Stimulated activated memory B cell treated with anti-CD40 and anti-IgM and Interleukin-4, amounts not matched to agents 10 μg/mL and 1 μg/mL and 100 μg/mL, for 72 hours (primary cell): ENCODE measurements at regions not wholly inside any gene's neighbourhood (a gene's known extent, or its start where the extent isn't known, plus 50 kb on each side); places are given as distances from the start of the nearest gene placed in this dataset.

ENCODE experiments used
- ATAC-seq: fragments of 150-1000 bp; cut with Tn5 transposase; 2 replicates; pipeline ENCODE4 v1.10.0; 2021
- H3K27ac Mint-ChIP-seq: one replicate; pipeline ENCODE4 v1.8.0; 2022; ENCODE audit warnings: mild to moderate bottlenecking, mixed read lengths
- H3K27me3 Mint-ChIP-seq: one replicate; pipeline ENCODE4 v1.8.0; 2022; ENCODE audit warnings: mixed read lengths
- H3K36me3 Mint-ChIP-seq: one replicate; pipeline ENCODE4 v1.8.0; 2022; ENCODE audit warnings: mixed read lengths
- H3K4me1 Mint-ChIP-seq: one replicate; pipeline ENCODE4 v1.8.0; 2022; ENCODE audit warnings: mixed read lengths
- H3K4me3 Mint-ChIP-seq: one replicate; pipeline ENCODE4 v1.8.0; 2022; ENCODE audit warnings: mild to moderate bottlenecking, moderate library complexity, mixed read lengths
- H3K9me3 Mint-ChIP-seq: one replicate; pipeline ENCODE4 v1.8.0; 2022; ENCODE audit warnings: mixed read lengths

DNA sequence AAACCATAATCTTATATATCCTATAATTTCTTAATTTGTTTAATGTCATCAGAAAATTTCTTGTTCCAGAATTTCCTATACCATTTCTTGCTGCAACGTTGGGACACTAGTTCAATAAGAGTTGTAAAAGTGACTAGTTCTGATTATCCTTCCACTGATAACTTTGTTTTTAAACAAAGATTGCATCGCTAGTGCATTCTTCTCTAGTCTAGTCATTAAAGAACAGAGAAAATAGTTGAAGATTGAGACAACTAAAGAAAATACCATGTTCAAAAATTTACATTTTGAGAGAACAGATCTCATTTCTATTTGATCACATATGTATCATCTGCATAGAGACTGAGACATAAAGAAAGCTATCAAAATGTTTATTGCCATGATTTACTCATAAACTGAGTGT is 1888.2 kb downstream of the EFNA5 start:
- no peaks in the 10 kb centered on the region for H3K9me3 Mint-ChIP-seq
- ATAC-seq: no peak
- no peaks in the 10 kb centered on the region for H3K4me1 Mint-ChIP-seq
- H3K27ac Mint-ChIP-seq: no peak overlapping the region
- no peaks in the 10 kb centered on the region for H3K36me3 Mint-ChIP-seq
- H3K27me3 Mint-ChIP-seq: no peaks in the 10 kb centered on the region
- H3K4me3 Mint-ChIP-seq: no peak overlapping the region

DNA sequence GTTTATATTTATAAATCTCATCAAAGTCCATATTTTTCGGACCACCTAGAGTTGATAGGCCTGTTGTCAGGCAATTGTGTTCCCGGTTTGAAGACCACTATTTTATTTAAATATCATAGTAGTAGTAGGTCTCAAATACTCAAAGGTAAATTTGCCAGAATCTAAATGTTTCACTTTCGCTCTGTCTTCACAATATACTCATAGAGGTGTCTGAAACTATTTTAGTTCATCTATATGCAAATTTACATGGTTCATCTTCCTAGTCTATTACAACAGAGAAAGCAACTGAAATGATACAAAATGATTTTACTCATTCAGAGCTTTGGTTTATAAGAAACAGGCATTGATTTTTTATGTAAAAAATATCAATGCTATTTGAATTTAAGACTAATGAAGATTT is 1897.5 kb downstream of the EFNA5 start:
- H3K4me1 Mint-ChIP-seq: no peaks in the 10 kb centered on the region

DNA sequence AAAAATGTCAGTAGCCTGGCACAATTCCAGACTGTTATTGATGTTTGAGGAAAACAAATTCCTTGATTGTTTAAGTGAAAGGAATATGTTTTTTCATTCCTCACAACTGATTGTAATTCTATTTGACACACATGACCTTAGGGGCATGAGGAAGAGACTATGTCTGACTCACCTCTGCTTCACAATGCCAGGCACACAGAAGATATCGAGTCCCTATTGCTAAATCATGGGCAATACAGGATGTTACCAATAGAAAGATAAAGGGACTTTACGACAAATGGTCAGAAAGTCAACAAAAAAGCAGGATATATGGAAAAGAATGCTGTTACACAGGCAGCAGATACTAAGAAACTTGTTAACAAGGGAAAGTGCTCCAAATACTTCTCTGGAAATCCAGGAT is 1903.5 kb downstream of the EFNA5 start:
- no peak for ATAC-seq
- Mint-ChIP-seq H3K36me3 (no peaks in the 10 kb centered on the region), H3K4me3 (no peak overlapping the region), H3K27me3 (no peaks in the 10 kb centered on the region), H3K27ac (no peak overlapping the region), H3K9me3 (peaks cover 4% of the 10 kb centered on the region), H3K4me1 (no peaks in the 10 kb centered on the region)

More for the DNA sequence above, 1897.5 kb downstream of the EFNA5 start:
- H3K36me3 Mint-ChIP-seq: no peaks in the 10 kb centered on the region
- H3K27me3 Mint-ChIP-seq: no peaks in the 10 kb centered on the region
- ATAC-seq: no peak
- no peak overlapping the region for H3K4me3 Mint-ChIP-seq
- no peak overlapping the region for H3K27ac Mint-ChIP-seq
- peaks cover 3% of the 10 kb centered on the region for H3K9me3 Mint-ChIP-seq

DNA sequence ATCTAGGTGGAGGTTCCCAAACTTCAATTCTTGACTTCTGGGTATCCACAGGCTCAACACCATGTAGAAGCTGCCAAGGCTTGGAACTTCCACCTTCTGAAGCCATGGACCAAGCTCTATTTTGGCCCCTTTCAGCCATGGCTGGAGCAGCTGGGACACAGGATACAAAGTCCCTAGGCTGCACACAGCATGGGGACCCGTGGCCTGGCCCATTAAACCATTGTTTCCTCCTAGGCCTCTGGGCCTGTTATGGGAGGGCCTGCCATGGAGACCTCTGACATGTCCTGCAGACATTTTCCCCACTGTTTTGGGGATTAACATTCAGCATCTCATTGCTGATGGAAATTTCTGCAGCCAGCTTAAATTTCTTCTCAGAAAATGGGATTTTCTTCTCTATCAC is 1908.0 kb downstream of the EFNA5 start:
- H3K27ac Mint-ChIP-seq: no peak overlapping the region
- H3K4me1 Mint-ChIP-seq: no peaks in the 10 kb centered on the region
- no peaks in the 10 kb centered on the region for H3K36me3 Mint-ChIP-seq
- H3K27me3 Mint-ChIP-seq: no peaks in the 10 kb centered on the region
- peaks cover 19% of the 10 kb centered on the region for H3K9me3 Mint-ChIP-seq
- ATAC-seq: no peak
- no peak overlapping the region for H3K4me3 Mint-ChIP-seq

DNA sequence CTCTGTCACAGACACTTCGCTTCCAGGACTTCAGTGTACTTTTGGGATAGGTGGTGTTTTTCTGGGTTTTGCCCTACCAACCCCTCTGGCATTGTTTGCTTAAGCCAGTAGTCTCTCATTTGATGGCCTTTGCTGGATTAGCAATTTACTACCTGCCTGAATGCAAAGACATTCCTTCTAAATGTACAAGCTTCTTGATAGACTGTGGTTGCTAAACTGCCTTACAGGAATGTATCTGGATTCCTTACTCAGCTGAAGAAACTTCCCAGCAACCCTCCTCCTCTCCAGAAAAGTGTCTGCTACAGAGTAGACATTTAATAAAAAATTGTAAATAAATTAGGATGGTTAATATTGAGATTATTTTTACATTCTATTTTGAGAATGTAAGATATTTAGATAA is 1916.7 kb downstream of the EFNA5 start:
- Mint-ChIP-seq H3K27ac (no peak overlapping the region), H3K4me3 (no peak overlapping the region), H3K27me3 (no peaks in the 10 kb centered on the region), H3K36me3 (no peaks in the 10 kb centered on the region), H3K9me3 (no peaks in the 10 kb centered on the region), H3K4me1 (no peaks in the 10 kb centered on the region)
- no peak for ATAC-seq

DNA sequence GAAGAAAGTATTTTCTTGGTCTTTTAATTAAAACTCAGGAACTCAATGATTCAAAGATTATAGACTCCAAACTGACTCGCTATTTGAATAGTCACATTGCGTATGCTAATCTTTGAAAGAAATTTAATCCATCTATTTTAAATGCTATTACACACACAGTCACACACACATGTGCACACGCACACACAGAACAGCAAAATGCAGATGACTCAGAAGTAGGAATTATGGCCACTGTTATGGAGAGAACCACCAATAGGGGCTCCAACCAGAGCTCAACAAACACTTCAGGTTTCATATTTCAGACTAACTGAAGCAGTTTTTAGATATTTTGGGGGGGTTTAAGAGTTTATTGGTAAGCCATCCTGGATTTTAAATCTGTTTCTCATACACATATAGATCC is 1917.9 kb downstream of the EFNA5 start:
- Mint-ChIP-seq H3K4me3 (no peak overlapping the region), H3K27ac (no peak overlapping the region), H3K27me3 (no peaks in the 10 kb centered on the region), H3K4me1 (no peaks in the 10 kb centered on the region), H3K9me3 (no peaks in the 10 kb centered on the region), H3K36me3 (no peaks in the 10 kb centered on the region)
- ATAC-seq: no peak

DNA sequence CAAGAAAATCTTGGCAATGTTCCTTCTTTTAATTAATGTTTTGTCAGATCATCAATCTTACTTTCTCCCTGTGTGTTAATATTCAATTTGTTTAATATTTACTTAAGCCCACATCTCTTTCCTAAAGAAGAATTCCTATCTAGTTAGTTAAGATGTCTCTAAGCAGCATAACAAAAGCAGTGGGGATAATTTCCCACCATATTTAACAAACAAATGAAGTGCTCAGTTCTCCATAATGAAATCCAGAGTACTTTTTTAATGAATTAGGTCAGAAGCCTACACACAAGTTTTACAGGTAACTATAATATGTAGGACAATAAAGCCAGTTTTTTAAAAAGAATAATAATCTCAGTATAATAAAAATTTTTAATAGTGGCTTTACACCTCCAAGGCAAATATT is 1918.8 kb downstream of the EFNA5 start:
- H3K4me1 Mint-ChIP-seq: no peaks in the 10 kb centered on the region
- no peak overlapping the region for H3K27ac Mint-ChIP-seq
- ATAC-seq: no peak
- H3K4me3 Mint-ChIP-seq: no peak overlapping the region
- H3K9me3 Mint-ChIP-seq: peaks cover 3% of the 10 kb centered on the region
- H3K27me3 Mint-ChIP-seq: no peaks in the 10 kb centered on the region
- no peaks in the 10 kb centered on the region for H3K36me3 Mint-ChIP-seq

DNA sequence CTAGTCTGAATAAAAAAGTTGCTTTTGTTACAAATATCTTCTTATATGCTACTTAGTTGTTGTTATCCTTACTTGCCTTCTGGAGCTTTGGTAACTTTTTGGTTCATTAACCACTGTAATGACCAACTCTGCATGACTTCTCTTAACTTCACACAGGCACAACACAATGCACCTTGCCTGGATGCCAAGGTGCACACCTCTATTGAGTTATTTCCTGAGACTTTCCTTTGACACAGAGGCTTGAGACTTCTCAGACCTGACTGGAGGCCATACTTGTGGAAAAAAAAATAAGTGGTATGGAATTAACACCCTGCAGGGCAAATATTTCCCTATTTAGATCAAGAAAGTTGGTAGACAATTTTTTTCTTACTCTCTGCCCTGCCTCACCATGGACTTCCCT is 1925.6 kb downstream of the EFNA5 start:
- Mint-ChIP-seq H3K9me3 (peaks cover 3% of the 10 kb centered on the region), H3K4me3 (no peak overlapping the region), H3K27me3 (no peaks in the 10 kb centered on the region), H3K36me3 (no peaks in the 10 kb centered on the region), H3K4me1 (no peaks in the 10 kb centered on the region), H3K27ac (no peak overlapping the region)
- no peak for ATAC-seq

DNA sequence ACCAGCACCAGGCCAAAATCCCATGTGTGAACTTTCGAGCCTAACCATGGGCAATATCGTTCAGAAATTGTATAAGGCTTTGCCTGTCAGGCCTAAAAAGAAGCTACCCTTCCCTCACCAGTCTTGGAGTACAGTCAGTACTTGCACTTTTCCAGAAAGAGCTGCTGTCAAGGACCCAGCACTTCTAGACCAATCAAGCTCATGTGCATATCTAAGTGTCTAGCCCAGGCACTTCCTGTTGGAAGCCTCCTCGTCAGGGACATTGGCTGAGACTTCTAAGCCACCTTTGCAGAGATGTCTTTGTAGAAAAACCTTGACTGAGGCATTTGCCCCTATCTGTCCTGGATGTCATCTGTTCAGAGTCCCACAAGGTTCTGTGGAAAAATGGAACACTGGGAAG is 1930.5 kb downstream of the EFNA5 start:
- no peak overlapping the region for H3K27ac Mint-ChIP-seq
- no peaks in the 10 kb centered on the region for H3K27me3 Mint-ChIP-seq

DNA sequence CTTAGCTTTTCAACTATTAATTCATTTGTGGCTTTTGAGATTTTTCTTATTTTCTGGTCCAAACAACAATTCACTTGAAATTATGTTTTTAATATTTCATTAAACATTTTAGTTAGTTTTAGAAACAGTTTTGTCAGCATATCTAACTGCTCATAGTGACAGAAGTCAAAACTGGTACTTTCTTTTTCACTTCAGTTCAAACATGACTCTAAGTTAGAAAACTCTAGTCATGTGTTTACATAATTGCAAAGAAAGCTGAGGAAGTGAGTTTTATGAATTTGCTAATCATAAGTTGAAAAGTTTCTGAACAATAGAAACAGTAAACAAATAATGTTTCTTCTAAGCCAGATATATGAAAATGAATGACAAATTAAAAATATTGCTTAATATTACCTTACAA is 1931.0 kb downstream of the EFNA5 start:
- H3K36me3 Mint-ChIP-seq: no peaks in the 10 kb centered on the region
- ATAC-seq: no peak
- H3K27ac Mint-ChIP-seq: no peak overlapping the region
- H3K4me1 Mint-ChIP-seq: no peaks in the 10 kb centered on the region
- H3K9me3 Mint-ChIP-seq: peaks cover 4% of the 10 kb centered on the region
- no peaks in the 10 kb centered on the region for H3K27me3 Mint-ChIP-seq
- no peak overlapping the region for H3K4me3 Mint-ChIP-seq

More for the DNA sequence above, 1930.5 kb downstream of the EFNA5 start:
- peaks cover 4% of the 10 kb centered on the region for H3K9me3 Mint-ChIP-seq
- no peaks in the 10 kb centered on the region for H3K36me3 Mint-ChIP-seq
- ATAC-seq: no peak
- H3K4me3 Mint-ChIP-seq: no peak overlapping the region
- no peaks in the 10 kb centered on the region for H3K4me1 Mint-ChIP-seq

DNA sequence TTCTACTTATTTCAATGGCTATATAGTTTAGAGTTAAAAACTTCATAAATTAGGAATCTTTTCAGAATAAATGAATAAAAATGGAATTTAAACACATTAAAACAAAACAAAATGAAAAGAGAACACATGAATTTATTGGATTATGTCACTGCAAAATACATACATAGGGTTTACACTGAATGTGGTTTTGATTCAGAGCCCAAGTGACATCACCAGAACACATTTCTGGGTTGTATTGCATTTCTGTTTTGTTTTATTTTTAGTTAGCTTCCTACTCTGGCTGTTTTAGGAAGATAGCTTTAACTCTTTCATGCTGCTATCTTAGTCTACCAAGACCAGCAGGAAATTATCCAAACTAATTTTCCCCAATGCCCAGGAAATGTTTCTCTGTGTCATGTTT is 1935.0 kb downstream of the EFNA5 start:
- peaks cover 4% of the 10 kb centered on the region for H3K9me3 Mint-ChIP-seq
- no peak for ATAC-seq
- H3K27me3 Mint-ChIP-seq: no peaks in the 10 kb centered on the region
- H3K27ac Mint-ChIP-seq: no peak overlapping the region
- H3K4me1 Mint-ChIP-seq: no peaks in the 10 kb centered on the region
- no peak overlapping the region for H3K4me3 Mint-ChIP-seq
- H3K36me3 Mint-ChIP-seq: no peaks in the 10 kb centered on the region

DNA sequence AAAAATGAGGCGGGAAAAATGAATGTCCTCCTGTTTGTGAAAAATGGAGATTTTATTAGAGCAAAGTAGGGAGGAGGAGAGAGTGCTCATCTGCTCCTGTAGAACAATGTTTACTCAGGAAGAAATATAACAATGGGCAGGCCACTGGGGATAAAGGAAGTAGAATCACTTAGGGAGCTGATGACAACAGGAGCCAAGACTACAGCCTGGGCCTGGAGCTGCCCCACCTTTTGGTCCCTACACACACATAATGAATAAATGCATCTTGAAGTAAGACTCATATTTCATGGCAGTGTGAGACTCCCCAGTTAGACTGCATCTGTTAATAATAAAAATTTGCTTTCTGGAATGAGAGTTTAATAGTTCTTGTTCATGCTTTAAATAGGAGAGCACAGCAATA is 1939.8 kb downstream of the EFNA5 start:
- Mint-ChIP-seq H3K9me3 (no peaks in the 10 kb centered on the region), H3K4me1 (no peaks in the 10 kb centered on the region), H3K4me3 (no peak overlapping the region), H3K27me3 (no peaks in the 10 kb centered on the region), H3K27ac (no peak overlapping the region), H3K36me3 (no peaks in the 10 kb centered on the region)
- no peak for ATAC-seq

DNA sequence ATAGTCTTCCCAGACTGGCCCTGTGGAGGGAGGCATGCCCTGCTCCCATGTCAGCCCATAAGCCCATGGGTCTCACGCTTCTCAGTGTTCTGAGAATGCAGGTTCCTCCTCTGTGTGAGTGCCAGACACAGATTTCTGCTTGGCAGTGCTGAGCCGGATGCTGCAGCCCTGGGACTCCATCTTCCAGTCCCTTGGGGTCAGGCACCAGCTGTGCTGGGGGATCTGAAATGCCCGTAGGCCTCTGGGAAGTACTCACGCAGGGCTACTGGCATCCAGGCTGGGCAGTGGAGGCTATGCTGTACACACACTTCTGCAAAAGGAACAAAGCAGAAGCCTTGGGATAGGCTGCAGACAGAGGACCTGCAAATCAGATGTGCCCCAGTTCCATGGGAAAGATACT is 1944.6 kb downstream of the EFNA5 start:
- no peak overlapping the region for H3K27ac Mint-ChIP-seq
- no peak overlapping the region for H3K4me3 Mint-ChIP-seq
- H3K4me1 Mint-ChIP-seq: no peaks in the 10 kb centered on the region
- H3K27me3 Mint-ChIP-seq: no peaks in the 10 kb centered on the region
- no peaks in the 10 kb centered on the region for H3K36me3 Mint-ChIP-seq
- peaks cover 3% of the 10 kb centered on the region for H3K9me3 Mint-ChIP-seq
- peak; percentile 60 for ATAC-seq

DNA sequence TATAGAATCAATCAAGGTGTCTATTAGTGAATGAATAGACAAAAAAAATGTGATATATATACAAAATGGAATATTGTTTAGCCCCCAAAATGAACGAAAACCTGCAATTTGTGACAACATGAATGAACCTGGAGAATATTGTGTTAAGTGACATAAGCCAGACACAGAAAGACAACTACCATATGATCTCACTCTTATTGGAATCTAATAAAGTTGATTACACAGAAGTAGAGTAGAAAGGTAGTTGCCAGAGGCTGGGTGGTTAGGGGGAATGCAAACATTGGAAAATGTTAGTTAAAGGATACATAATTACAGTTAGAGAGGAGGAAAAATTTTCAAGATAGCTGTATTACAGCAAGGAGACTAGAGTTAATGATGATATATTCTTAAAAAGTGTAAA is 1962.3 kb downstream of the EFNA5 start:
- Mint-ChIP-seq H3K4me3 (no peak overlapping the region), H3K9me3 (peaks cover 7% of the 10 kb centered on the region), H3K4me1 (no peaks in the 10 kb centered on the region), H3K27me3 (no peaks in the 10 kb centered on the region), H3K27ac (no peak overlapping the region), H3K36me3 (no peaks in the 10 kb centered on the region)
- ATAC-seq: no peak

DNA sequence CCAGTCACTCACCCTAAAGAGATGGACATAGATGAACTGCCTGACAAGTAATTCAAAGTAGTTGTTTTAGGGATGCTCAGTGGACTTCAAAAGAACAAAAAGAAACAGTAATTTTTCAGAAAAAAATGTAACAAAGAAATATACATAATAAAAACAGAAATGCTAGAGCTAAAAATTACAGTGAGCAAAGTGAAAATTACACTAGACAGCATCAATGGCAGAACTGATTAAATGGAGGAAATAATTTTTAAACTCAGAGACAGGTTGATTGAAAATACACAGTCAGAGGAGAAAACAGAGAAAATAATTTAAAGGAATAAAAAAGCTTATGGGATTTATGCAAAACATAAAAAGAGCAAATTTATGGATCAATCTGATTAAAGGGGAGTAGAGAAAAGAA is 1968.4 kb downstream of the EFNA5 start:
- Mint-ChIP-seq H3K9me3 (peaks cover 14% of the 10 kb centered on the region), H3K27ac (no peak overlapping the region), H3K27me3 (no peaks in the 10 kb centered on the region), H3K4me3 (no peak overlapping the region), H3K4me1 (no peaks in the 10 kb centered on the region), H3K36me3 (no peaks in the 10 kb centered on the region)
- no peak for ATAC-seq

DNA sequence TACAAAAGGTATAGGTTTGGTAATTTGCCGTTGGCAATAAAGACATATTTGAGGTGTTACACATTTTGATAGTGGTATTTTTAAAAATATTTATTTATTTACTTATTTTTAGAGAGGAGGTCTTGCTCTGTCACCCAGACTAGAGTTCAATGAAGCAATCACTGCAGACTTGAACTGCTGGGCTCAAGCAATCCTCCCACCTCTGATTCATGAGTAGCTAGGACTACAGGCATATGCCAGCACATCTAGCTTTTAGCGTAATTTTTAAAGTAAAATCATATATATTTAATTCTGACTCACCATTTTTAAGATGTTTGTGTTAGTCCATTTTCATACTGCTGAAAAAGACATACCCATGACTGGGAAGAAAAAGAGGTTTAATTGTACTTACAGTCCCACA is 1974.3 kb downstream of the EFNA5 start:
- Mint-ChIP-seq H3K4me3 (no peak overlapping the region), H3K9me3 (no peaks in the 10 kb centered on the region), H3K27ac (no peak overlapping the region), H3K4me1 (no peaks in the 10 kb centered on the region), H3K36me3 (no peaks in the 10 kb centered on the region), H3K27me3 (no peaks in the 10 kb centered on the region)
- ATAC-seq: no peak

DNA sequence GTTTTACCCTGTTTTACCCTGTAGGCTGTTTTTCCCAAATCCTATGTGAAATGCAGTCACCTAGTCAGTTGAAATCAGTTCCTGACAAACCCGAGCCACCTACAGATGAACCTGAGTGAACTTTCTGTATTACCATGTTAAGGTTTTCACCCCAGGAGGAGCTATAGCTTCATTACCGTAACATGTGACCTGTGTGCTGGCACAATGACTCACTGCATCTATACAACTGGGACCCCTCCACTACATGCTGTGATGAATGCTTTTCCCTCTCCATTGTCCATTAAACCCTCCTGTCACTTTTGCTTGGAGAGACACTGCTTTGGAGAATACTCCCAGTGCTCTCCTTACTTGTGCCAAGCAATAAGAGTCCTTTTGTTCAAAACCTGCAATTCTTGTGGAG is 1974.8 kb downstream of the EFNA5 start:
- Mint-ChIP-seq H3K36me3 (no peaks in the 10 kb centered on the region), H3K4me3 (no peak overlapping the region), H3K4me1 (no peaks in the 10 kb centered on the region), H3K27me3 (no peaks in the 10 kb centered on the region), H3K9me3 (no peaks in the 10 kb centered on the region), H3K27ac (no peak overlapping the region)
- ATAC-seq: no peak
